SK-N-SH (cell line): ENCODE measurements at regions not wholly inside any gene's neighbourhood (a gene's known extent, or its start where the extent isn't known, plus 50 kb on each side); places are given as distances from the start of the nearest gene placed in this dataset.

Source experiments
- CTCF ChIP-seq: fragments of 200-600 bp; sonication (generic); IDR thresholded peaks from 2 replicates; pipeline ENCODE4 v1.6.1; 2017; ENCODE audit warnings: antibody characterized with exemption, mild to moderate bottlenecking, moderate library complexity
- FOSL2 ChIP-seq: IDR thresholded peaks from 2 replicates; pipeline ENCODE4 v1.4.0; 2012; ENCODE audit warnings: low read depth, mild to moderate bottlenecking, moderate library complexity, borderline replicate concordance
- JUND ChIP-seq: IDR thresholded peaks from 2 replicates; pipeline ENCODE4 v1.4.0; 2012
- RFX5 ChIP-seq: IDR thresholded peaks from 2 replicates; pipeline ENCODE4 v1.6.1; 2012; ENCODE audit warnings: mild to moderate bottlenecking, improper control_type of control experiment, low read length
- TAF1 ChIP-seq: IDR thresholded peaks from 2 replicates; pipeline ENCODE4 v1.6.1; 2012; ENCODE audit warnings: low read depth, mild to moderate bottlenecking, low read length, moderate library complexity, borderline replicate concordance
- TF ChIP-seq, protein P1 (sequence below): fragments of 150-350 bp; IDR thresholded peaks from 2 replicates; pipeline ENCODE4 v1.6.1; 2017; ENCODE audit warnings: antibody characterized with exemption, low read length, low read depth, borderline replicate concordance

- no peak for TF ChIP-seq FOSL2
- TF ChIP-seq TAF1 = no peak
- no peak for TF ChIP-seq RFX5
- TF ChIP-seq, protein P1, sequence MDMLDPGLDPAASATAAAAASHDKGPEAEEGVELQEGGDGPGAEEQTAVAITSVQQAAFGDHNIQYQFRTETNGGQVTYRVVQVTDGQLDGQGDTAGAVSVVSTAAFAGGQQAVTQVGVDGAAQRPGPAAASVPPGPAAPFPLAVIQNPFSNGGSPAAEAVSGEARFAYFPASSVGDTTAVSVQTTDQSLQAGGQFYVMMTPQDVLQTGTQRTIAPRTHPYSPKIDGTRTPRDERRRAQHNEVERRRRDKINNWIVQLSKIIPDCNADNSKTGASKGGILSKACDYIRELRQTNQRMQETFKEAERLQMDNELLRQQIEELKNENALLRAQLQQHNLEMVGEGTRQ = no peak
- TF ChIP-seq JUND = no peak
- TF ChIP-seq CTCF = no peak
Observed at GRCh38 chr7:79683185-79683890, 229.9 kb upstream of the MAGI2 start.
